A673 (cell line): ENCODE measurements at regions not wholly inside any gene's neighbourhood (a gene's known extent, or its start where the extent isn't known, plus 50 kb on each side); places are given as distances from the start of the nearest gene placed in this dataset.

ENCODE experiments used
- BruUV-seq: library from RNA; stranded (reverse); fragments of 400-500 nt; replicated peaks from 2 replicates; lab custom pipeline; 2021; lab: Mats Ljungman, UMichigan
- CTCF ChIA-PET: fragments of 300-600 bp; sonication (Branson Sonifier 250); formaldehyde crosslinking; loops from one replicate; lab custom pipeline; 2022; ENCODE audit warnings: antibody characterized with exemption; lab: Charles Lee
- POLR2A ChIA-PET: fragments of 300-600 bp; sonication (Branson Sonifier 250); formaldehyde crosslinking; loops from one replicate; lab custom pipeline; 2022; ENCODE audit warnings: antibody characterized with exemption; ENCODE audit not compliant: low non-redundant PET; lab: Charles Lee
- DNase-seq: peaks from one replicate; pipeline ENCODE4 v3.0.0-alpha.2; 2015; ENCODE audit warnings: low spot score
- H3K27ac ChIP-seq: fragments of 200-600 bp; sonication (generic); 2 replicates; pipeline ENCODE4 v1.5.1; 2016; ENCODE audit warnings: mixed run types, low read depth, mild to moderate bottlenecking, mixed read lengths, antibody characterized with exemption, low read length; ENCODE audit not compliant: poor library complexity, severe bottlenecking
- H3K27me3 ChIP-seq: fragments of 200-600 bp; sonication (generic); replicated peaks from 2 replicates; pipeline ENCODE4 v1.6.1; 2017; ENCODE audit warnings: mixed run types, low read depth, mild to moderate bottlenecking, mixed read lengths, antibody characterized with exemption, low read length; ENCODE audit not compliant: insufficient read depth, poor library complexity
- H3K36me3 ChIP-seq: fragments of 200-600 bp; sonication (generic); 2 replicates; pipeline ENCODE4 v1.6.1; 2016; ENCODE audit warnings: mixed run types, mild to moderate bottlenecking, mixed read lengths, antibody characterized with exemption, low read length; ENCODE audit not compliant: insufficient read depth, poor library complexity, severe bottlenecking
- H3K4me1 ChIP-seq: fragments of 200-600 bp; sonication (generic); 2 replicates; pipeline ENCODE4 v1.6.1; 2017; ENCODE audit warnings: mixed run types, mild to moderate bottlenecking, mixed read lengths, antibody characterized with exemption, low read length; ENCODE audit not compliant: insufficient read depth, poor library complexity, severe bottlenecking
- H3K4me3 ChIP-seq: fragments of 200-600 bp; sonication (generic); 2 replicates; pipeline ENCODE4 v1.5.1; 2016; ENCODE audit warnings: low read depth, mixed run types, mild to moderate bottlenecking, mixed read lengths, low read length; ENCODE audit not compliant: poor library complexity, severe bottlenecking
- H3K9me3 ChIP-seq: fragments of 200-600 bp; sonication (generic); 2 replicates; pipeline ENCODE4 v1.6.1; 2016; ENCODE audit warnings: mixed run types, low read depth, mild to moderate bottlenecking, mixed read lengths, antibody characterized with exemption, low read length; ENCODE audit not compliant: poor library complexity, severe bottlenecking
- CTCF ChIP-seq: fragments of 300-800, 200-600 bp; sonication (generic); conservative IDR thresholded peaks from 2 replicates; pipeline ENCODE4 v1.5.1; 2017; ENCODE audit warnings: low read depth, mild to moderate bottlenecking, antibody characterized with exemption, low read length, moderate library complexity, mixed read lengths
- EZH2 ChIP-seq: fragments of 200-600 bp; sonication (generic); IDR thresholded peaks from 2 replicates; pipeline ENCODE4 v1.6.1; 2017; ENCODE audit warnings: borderline replicate concordance, low read depth, mild to moderate bottlenecking, mixed read lengths, antibody characterized with exemption, low read length; ENCODE audit not compliant: poor library complexity, severe bottlenecking
- intact Hi-C: fragments of 100-400 bp; cut with micrococcal nuclease; formaldehyde crosslinking; loops from one replicate; pipeline ENCODE4 v1.10.0; 2022; ENCODE audit not compliant: unreplicated experiment

GRCh38 chr16:64459402-64459801 is 662.5 kb downstream of the CDH11 start:
- intact Hi-C loops, result loop anchor here (10.0 kb wide), 4 partner anchors 55 to 365 kb away; no protein-coding TSS in a partner anchor
- no peak overlapping the region for H3K27ac ChIP-seq
- no peaks in the 10 kb centered on the region for H3K27me3 ChIP-seq
- DNase-seq, result no peak
- POLR2A ChIA-PET, result no interaction called here
- CTCF ChIA-PET, result no interaction called here
- no peaks in the 10 kb centered on the region for H3K9me3 ChIP-seq
- no TSS peak for BruUV-seq
- TF ChIP-seq CTCF (no peak), EZH2 (no peak)
- no peaks in the 10 kb centered on the region for H3K36me3 ChIP-seq
- H3K4me1 ChIP-seq, result no peaks in the 10 kb centered on the region
- no peak overlapping the region for H3K4me3 ChIP-seq

- POLR2A ChIA-PET, result no interaction called here
- Histone ChIP-seq H3K36me3 (no peaks in the 10 kb centered on the region), H3K27me3 (no peaks in the 10 kb centered on the region), H3K4me1 (no peaks in the 10 kb centered on the region), H3K27ac (no peak overlapping the region), H3K9me3 (no peaks in the 10 kb centered on the region), H3K4me3 (no peak overlapping the region)
- intact Hi-C loops, result loop anchor here (10.0 kb wide), 4 partner anchors 50 to 360 kb away; no protein-coding TSS in a partner anchor
- DNase-seq, result no peak
- TF ChIP-seq EZH2 (no peak), CTCF (peak; percentile 39; the same call in 1 of the 2 replicates)
- CTCF ChIA-PET, result no interaction called here
- BruUV-seq, result no TSS peak
Observed at GRCh38 chr16:64455275-64455674, 666.6 kb downstream of the CDH11 start.

- intact Hi-C loops, result loop anchor here (10.0 kb wide), 4 partner anchors 49 to 359 kb away; no protein-coding TSS in a partner anchor
- H3K27ac ChIP-seq, result no peak overlapping the region
- CTCF ChIA-PET, result no interaction called here
Observed at GRCh38 chr16:64453646-64454045, 668.2 kb downstream of the CDH11 start.

More at GRCh38 chr16:64453646-64454045, 668.2 kb downstream of the CDH11 start:
- POLR2A ChIA-PET, result no interaction called here
- H3K4me3 ChIP-seq, result no peak overlapping the region
- H3K4me1 ChIP-seq, result no peaks in the 10 kb centered on the region
- H3K36me3 ChIP-seq, result no peaks in the 10 kb centered on the region
- H3K9me3 ChIP-seq, result no peaks in the 10 kb centered on the region
- no peaks in the 10 kb centered on the region for H3K27me3 ChIP-seq
- no peak for DNase-seq
- BruUV-seq, result no TSS peak
- no peak for TF ChIP-seq CTCF
- TF ChIP-seq EZH2, result no peak
